ENCODE measurements at regions not wholly inside any gene's neighbourhood (a gene's known extent, or its start where the extent isn't known, plus 50 kb on each side); places are given as distances from the start of the nearest gene placed in this dataset.

DNA sequence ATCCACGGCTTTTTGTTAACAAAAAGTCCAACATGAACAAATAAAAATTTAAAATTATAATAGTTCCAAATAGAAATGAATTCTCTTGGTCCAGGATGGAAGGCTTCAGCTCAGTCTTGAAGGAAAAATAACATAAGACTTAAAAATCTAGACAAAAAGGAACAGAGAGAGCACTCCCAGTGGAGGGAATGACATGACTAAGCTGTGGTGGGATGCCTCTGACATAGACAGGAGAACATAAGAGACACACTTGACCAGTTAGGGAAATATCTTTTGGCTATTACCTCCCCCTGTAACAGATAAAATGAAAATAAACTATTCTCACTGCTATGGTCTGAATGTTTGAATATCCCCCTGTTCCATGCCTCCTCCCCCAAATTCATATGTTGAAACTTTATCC, 106.8 kb downstream of the BBS10 start:
- H3K4me1 ChIP-seq (ENCODE audit: control insufficient read depth, insufficient read depth, low read depth, low read length), result peaks cover 4% of the 10 kb centered on the region
- DNase-seq, result no peak
- no peak overlapping the region for H2BK5ac ChIP-seq (ENCODE audit: low read depth, low read length, poor library complexity, severe bottlenecking)
- H2BK120ac ChIP-seq (ENCODE audit: low read depth, low read length), result no peak overlapping the region
- H3K18ac ChIP-seq (ENCODE audit: low read depth in 1 of 2, low read length in 2 of 2), result no peak overlapping the region
- H3K23ac ChIP-seq (ENCODE audit: low read length in 2 of 2), result no peak overlapping the region
- H2BK12ac ChIP-seq (ENCODE audit: low read length in 2 of 2), result no peak overlapping the region
- no peak overlapping the region for H2BK15ac ChIP-seq (ENCODE audit: low read depth, poor library complexity, severe bottlenecking)
- H3K4me2 ChIP-seq (ENCODE audit: low read length, poor library complexity, severe bottlenecking), result no peak overlapping the region
- H3K9me3 ChIP-seq (ENCODE audit: control insufficient read depth, low read length), result no peaks in the 10 kb centered on the region
- no peak overlapping the region for H3K9ac ChIP-seq (ENCODE audit: low read length)
- no CpG with 5 or more reads among the region's 1 CpG for WGBS
- no peak overlapping the region for H2AK5ac ChIP-seq (ENCODE audit: low read length, severe bottlenecking)
- H3K36me3 ChIP-seq (ENCODE audit: control insufficient read depth in 1 of 2, insufficient read depth in 2 of 2, low read depth in 1 of 2, low read length in 2 of 2), result no peaks in the 10 kb centered on the region
- H3K4ac ChIP-seq (ENCODE audit: low read depth in 1 of 2, low read length in 2 of 2), result no peak overlapping the region
- no peak overlapping the region for H3K27ac ChIP-seq (ENCODE audit: low read length, poor library complexity, severe bottlenecking)
- H4K91ac ChIP-seq (ENCODE audit: low read length), result no peak overlapping the region
- H2AFZ ChIP-seq (ENCODE audit: low read depth, low read length), result no peak overlapping the region
- no peaks in the 10 kb centered on the region for H3K79me1 ChIP-seq (replicated peaks; ENCODE audit: low read length, poor library complexity, severe bottlenecking)
- H4K8ac ChIP-seq (ENCODE audit: low read length), result no peak overlapping the region
- H3K14ac ChIP-seq (ENCODE audit: low read length in 2 of 2), result no peak overlapping the region
- H3K4me3 ChIP-seq (ENCODE audit: insufficient read depth in 1 of 2, low read depth in 1 of 2, low read length in 2 of 2), result no peak overlapping the region
- no peaks in the 10 kb centered on the region for H3K27me3 ChIP-seq (ENCODE audit: control insufficient read depth in 1 of 2, insufficient read depth in 1 of 2, low read length in 2 of 2)

DNA sequence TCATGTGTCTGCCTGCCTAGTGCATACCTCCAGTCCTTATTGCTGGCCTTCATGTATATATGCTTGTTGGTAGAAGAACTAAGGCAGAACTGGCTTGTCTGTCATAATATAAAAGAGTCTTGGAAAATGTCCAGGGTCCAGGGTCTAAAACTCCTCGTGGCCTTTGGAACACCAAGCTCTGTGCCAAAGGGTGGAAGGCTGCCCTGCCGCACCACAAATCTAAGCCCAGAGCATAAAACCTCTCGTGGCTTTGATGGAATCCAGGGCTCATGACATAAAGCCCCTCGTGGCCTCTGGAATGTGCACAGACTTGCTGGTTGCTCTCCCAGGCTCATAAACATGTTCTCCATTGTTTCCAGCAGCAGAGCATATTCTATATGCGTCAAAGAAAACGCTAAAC, 107.9 kb downstream of the BBS10 start:
- Histone ChIP-seq H3K14ac (ENCODE audit: low read length in 2 of 2) (no peak overlapping the region), H3K4me2 (ENCODE audit: low read length, poor library complexity, severe bottlenecking) (no peak overlapping the region), H4K8ac (ENCODE audit: low read length) (no peak overlapping the region), H4K91ac (ENCODE audit: low read length) (no peak overlapping the region), H2BK120ac (ENCODE audit: low read depth, low read length) (no peak overlapping the region), H3K9me3 (ENCODE audit: control insufficient read depth, low read length) (no peaks in the 10 kb centered on the region), H3K9ac (ENCODE audit: low read length) (no peak overlapping the region), H3K23ac (ENCODE audit: low read length in 2 of 2) (no peak overlapping the region), H2BK12ac (ENCODE audit: low read length in 2 of 2) (no peak overlapping the region), H3K4me1 (ENCODE audit: control insufficient read depth, insufficient read depth, low read depth, low read length) (peaks cover 4% of the 10 kb centered on the region), H2BK5ac (ENCODE audit: low read depth, low read length, poor library complexity, severe bottlenecking) (no peak overlapping the region), H3K4ac (ENCODE audit: low read depth in 1 of 2, low read length in 2 of 2) (no peak overlapping the region), H2BK15ac (ENCODE audit: low read depth, poor library complexity, severe bottlenecking) (no peak overlapping the region), H3K18ac (ENCODE audit: low read depth in 1 of 2, low read length in 2 of 2) (no peak overlapping the region), H2AFZ (ENCODE audit: low read depth, low read length) (no peak overlapping the region), H2AK5ac (ENCODE audit: low read length, severe bottlenecking) (no peak overlapping the region), H3K27me3 (ENCODE audit: control insufficient read depth in 1 of 2, insufficient read depth in 1 of 2, low read length in 2 of 2) (no peaks in the 10 kb centered on the region), H3K27ac (ENCODE audit: low read length, poor library complexity, severe bottlenecking) (no peak overlapping the region), H3K36me3 (ENCODE audit: control insufficient read depth in 1 of 2, insufficient read depth in 2 of 2, low read depth in 1 of 2, low read length in 2 of 2) (no peaks in the 10 kb centered on the region), H3K4me3 (ENCODE audit: insufficient read depth in 1 of 2, low read depth in 1 of 2, low read length in 2 of 2) (no peak overlapping the region), H3K79me1 (replicated peaks; ENCODE audit: low read length, poor library complexity, severe bottlenecking) (no peaks in the 10 kb centered on the region)
- WGBS, result 74% methylated on average over 6 of the region's 6 CpGs
- DNase-seq, result no peak

DNA sequence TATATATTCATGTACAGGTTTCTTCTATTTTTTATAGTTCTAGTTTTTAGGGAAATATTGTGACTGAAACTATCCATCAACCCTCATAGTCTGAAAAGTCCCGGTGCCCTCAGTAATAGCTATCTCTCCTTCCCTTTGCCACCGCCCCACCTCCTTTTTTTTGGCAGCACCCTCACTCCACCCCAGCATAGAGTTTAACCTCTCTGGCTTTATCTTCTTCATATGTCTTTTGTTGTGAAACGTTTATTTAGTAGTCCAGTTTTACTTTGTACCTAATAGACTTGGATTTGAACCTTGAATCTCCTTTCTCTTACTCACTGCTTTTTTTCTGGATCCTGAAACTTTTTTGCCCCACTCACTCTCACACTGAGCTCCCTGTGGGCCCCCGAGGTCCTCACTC, 109.5 kb downstream of the BBS10 start:
- Histone ChIP-seq H3K27ac (ENCODE audit: low read length, poor library complexity, severe bottlenecking) (no peak overlapping the region), H2BK5ac (ENCODE audit: low read depth, low read length, poor library complexity, severe bottlenecking) (no peak overlapping the region), H2BK15ac (ENCODE audit: low read depth, poor library complexity, severe bottlenecking) (peak overlapping the region; percentile 74), H2BK12ac (ENCODE audit: low read length in 2 of 2) (no peak overlapping the region), H2AK5ac (ENCODE audit: low read length, severe bottlenecking) (no peak overlapping the region), H3K4me2 (ENCODE audit: low read length, poor library complexity, severe bottlenecking) (no peak overlapping the region), H3K27me3 (ENCODE audit: control insufficient read depth in 1 of 2, insufficient read depth in 1 of 2, low read length in 2 of 2) (no peaks in the 10 kb centered on the region), H2AFZ (ENCODE audit: low read depth, low read length) (no peak overlapping the region), H3K4ac (ENCODE audit: low read depth in 1 of 2, low read length in 2 of 2) (no peak overlapping the region), H3K23ac (ENCODE audit: low read length in 2 of 2) (no peak overlapping the region), H3K9ac (ENCODE audit: low read length) (no peak overlapping the region), H4K8ac (ENCODE audit: low read length) (no peak overlapping the region), H3K79me1 (replicated peaks; ENCODE audit: low read length, poor library complexity, severe bottlenecking) (no peaks in the 10 kb centered on the region), H3K14ac (ENCODE audit: low read length in 2 of 2) (no peak overlapping the region), H3K9me3 (ENCODE audit: control insufficient read depth, low read length) (no peaks in the 10 kb centered on the region), H3K36me3 (ENCODE audit: control insufficient read depth in 1 of 2, insufficient read depth in 2 of 2, low read depth in 1 of 2, low read length in 2 of 2) (no peaks in the 10 kb centered on the region), H3K18ac (ENCODE audit: low read depth in 1 of 2, low read length in 2 of 2) (no peak overlapping the region), H2BK120ac (ENCODE audit: low read depth, low read length) (no peak overlapping the region), H3K4me3 (ENCODE audit: insufficient read depth in 1 of 2, low read depth in 1 of 2, low read length in 2 of 2) (no peak overlapping the region), H4K91ac (ENCODE audit: low read length) (no peak overlapping the region), H3K4me1 (ENCODE audit: control insufficient read depth, insufficient read depth, low read depth, low read length) (peaks cover 4% of the 10 kb centered on the region)
- 93% methylated on average over 4 of the region's 4 CpGs for WGBS
- DNase-seq, result no peak

DNA sequence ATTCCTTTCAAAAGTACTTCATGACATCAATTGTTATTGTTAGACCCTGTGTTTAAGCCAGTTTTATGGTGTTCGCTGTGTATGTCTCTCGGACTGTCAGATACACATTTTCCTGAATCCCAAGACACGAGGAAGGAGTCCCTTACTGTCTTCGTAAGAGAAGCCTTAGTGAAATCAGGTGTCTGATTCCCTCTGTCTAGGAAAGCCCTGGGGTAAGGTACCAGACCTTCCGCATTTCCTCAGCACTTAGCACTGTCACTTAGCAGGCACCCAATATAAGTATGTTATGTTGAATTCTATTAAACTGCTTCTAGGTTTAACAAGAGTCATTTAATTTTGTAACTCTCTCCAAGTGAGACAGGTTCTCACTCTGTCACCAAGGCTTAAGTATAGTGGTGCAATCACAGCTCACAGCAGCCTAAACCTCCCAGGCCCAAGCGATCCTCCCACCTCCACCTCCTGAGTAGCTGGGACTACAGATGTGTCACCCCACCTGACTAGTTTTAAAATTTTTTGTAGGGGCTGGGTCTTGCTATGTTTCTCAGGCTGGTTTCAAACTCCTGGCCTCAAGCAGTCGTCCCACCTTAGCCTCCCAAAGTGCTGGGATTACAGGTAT, 111.0 kb downstream of the BBS10 start:
- no peak overlapping the region for H3K4me3 ChIP-seq (ENCODE audit: insufficient read depth in 1 of 2, low read depth in 1 of 2, low read length in 2 of 2)
- no peak overlapping the region for H3K9ac ChIP-seq (ENCODE audit: low read length)
- no peak overlapping the region for H2BK120ac ChIP-seq (ENCODE audit: low read depth, low read length)
- no peaks in the 10 kb centered on the region for H3K79me1 ChIP-seq (replicated peaks; ENCODE audit: low read length, poor library complexity, severe bottlenecking)
- DNase-seq, result no peak
- H2BK15ac ChIP-seq (ENCODE audit: low read depth, poor library complexity, severe bottlenecking), result no peak overlapping the region
- H3K27ac ChIP-seq (ENCODE audit: low read length, poor library complexity, severe bottlenecking), result peak overlapping the region; percentile 25
- no peak overlapping the region for H3K18ac ChIP-seq (ENCODE audit: low read depth in 1 of 2, low read length in 2 of 2)
- no peaks in the 10 kb centered on the region for H3K36me3 ChIP-seq (ENCODE audit: control insufficient read depth in 1 of 2, insufficient read depth in 2 of 2, low read depth in 1 of 2, low read length in 2 of 2)
- H2BK5ac ChIP-seq (ENCODE audit: low read depth, low read length, poor library complexity, severe bottlenecking), result no peak overlapping the region
- peaks cover 4% of the 10 kb centered on the region for H3K4me1 ChIP-seq (ENCODE audit: control insufficient read depth, insufficient read depth, low read depth, low read length)
- no peak overlapping the region for H4K91ac ChIP-seq (ENCODE audit: low read length)
- H3K27me3 ChIP-seq (ENCODE audit: control insufficient read depth in 1 of 2, insufficient read depth in 1 of 2, low read length in 2 of 2), result no peaks in the 10 kb centered on the region
- WGBS, result 70% methylated on average over 4 of the region's 7 CpGs
- no peaks in the 10 kb centered on the region for H3K9me3 ChIP-seq (ENCODE audit: control insufficient read depth, low read length)
- no peak overlapping the region for H4K8ac ChIP-seq (ENCODE audit: low read length)
- no peak overlapping the region for H3K4ac ChIP-seq (ENCODE audit: low read depth in 1 of 2, low read length in 2 of 2)
- no peak overlapping the region for H2AFZ ChIP-seq (ENCODE audit: low read depth, low read length)
- H2AK5ac ChIP-seq (ENCODE audit: low read length, severe bottlenecking), result no peak overlapping the region
- no peak overlapping the region for H3K23ac ChIP-seq (ENCODE audit: low read length in 2 of 2)
- H2BK12ac ChIP-seq (ENCODE audit: low read length in 2 of 2), result no peak overlapping the region
- no peak overlapping the region for H3K14ac ChIP-seq (ENCODE audit: low read length in 2 of 2)
- H3K4me2 ChIP-seq (ENCODE audit: low read length, poor library complexity, severe bottlenecking), result no peak overlapping the region

Data from mesenchymal stem cell (in vitro differentiated cells and primary cell).